ENCODE measurements at regions not wholly inside any gene's neighbourhood (a gene's known extent, or its start where the extent isn't known, plus 50 kb on each side); places are given as distances from the start of the nearest gene placed in this dataset.
"Not testable (repeated sequence)": the region's sequence is repeated elsewhere in the genome, so short reads cannot be mapped to it uniquely, and the experiment has no call there.

DNA sequence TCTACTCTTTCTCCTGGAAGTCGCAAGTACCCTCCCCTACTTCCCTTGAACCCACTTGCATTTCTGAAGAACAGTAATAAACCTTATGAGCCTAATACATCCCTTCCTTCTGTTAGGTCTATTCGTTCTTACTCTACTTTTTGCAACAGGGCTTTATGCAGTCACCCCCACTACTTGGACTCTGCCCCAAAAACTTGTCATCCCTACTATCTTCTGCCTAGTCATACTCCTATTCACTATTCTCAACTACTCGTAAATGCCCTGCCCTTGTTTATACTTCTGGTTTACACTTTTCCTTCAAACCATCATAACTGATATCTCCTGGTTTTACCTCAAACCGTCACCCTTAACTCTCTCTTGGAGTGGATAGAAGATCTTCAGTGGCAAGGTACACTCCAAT is 55.2 kb upstream of the SLIT2 start:
- no peak for DNase-seq (ENCODE audit: low read depth in 2 of 3, low spot score in 2 of 3)

DNA sequence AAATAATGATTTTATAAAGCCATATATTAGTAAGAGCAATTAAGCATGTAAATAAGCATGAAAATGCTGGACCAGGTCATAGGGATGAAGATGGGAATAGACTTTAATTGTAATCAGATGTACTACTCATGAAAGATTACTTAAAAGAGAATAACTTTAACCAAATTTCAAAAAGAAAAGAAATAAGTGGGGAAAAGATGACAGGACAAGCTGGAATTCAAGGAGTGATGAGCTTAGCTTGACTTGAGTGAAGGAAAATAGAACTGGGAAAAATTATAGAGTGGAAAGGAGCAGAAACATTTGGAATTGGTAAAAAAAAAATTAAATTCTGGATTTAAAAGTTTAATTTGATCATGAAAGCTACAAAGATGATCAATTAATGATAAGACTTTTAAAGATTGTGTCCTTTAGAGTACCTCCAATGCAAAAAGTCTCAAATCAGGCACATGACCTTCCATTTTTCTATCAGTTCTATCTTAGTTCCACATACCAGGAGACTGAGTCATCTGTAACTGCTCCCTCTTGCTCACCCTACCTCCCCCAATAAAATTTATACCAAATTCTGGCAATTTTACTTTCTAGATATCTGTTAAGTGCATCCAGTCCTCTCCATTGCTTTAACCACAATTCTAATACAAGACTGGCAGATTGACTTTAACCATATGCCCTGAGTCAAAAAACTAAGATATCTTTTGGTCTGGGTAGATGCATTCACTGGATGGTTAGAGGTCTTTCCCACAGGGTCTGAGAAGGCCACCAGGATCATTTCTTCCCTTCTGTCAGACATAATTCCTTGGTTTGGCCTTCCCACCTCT is 56.4 kb upstream of the SLIT2 start:
- no peak for DNase-seq (ENCODE audit: low read depth in 2 of 3, low spot score in 2 of 3)

DNA sequence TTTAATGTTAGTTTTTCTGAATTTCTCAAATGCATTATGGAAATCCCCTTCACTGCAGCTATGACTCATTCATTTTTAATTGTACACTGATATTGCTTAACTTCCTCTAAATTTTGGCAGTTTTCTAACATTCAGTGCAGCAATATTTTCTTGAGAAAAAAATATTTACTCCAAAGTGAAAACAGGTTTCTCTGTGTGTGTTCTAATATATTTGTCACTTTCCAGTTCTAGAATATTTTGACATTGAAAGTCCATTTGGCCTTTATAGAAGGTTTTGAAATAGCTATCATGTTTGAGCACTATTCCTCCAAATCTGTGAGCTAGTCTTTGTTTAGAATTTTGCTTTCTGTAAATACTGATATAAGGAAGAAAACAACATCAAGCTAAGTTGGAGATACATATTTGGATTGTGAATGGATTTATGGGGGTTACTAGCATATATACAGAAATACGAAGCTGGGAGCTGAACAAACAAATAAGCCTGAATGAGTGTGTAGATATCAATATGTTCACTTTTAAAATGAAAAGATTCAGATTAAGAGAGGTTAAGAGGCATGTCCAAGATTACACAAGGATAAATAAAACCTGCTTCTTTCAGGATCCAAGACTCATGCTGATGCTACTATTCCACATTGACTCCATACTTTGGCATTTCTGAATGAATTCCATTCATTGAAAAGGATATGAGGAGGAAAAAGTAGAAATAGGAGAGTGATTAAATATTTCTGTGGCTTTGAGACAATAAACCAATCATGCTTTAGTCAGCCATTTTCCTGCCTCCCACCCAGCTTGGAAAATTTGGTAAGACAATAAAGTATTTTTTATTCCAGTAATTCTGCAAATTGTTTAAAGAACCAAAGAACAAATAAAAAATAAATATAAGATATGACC is 57.3 kb upstream of the SLIT2 start:
- no peak for DNase-seq (ENCODE audit: low read depth in 2 of 3, low spot score in 2 of 3)

DNA sequence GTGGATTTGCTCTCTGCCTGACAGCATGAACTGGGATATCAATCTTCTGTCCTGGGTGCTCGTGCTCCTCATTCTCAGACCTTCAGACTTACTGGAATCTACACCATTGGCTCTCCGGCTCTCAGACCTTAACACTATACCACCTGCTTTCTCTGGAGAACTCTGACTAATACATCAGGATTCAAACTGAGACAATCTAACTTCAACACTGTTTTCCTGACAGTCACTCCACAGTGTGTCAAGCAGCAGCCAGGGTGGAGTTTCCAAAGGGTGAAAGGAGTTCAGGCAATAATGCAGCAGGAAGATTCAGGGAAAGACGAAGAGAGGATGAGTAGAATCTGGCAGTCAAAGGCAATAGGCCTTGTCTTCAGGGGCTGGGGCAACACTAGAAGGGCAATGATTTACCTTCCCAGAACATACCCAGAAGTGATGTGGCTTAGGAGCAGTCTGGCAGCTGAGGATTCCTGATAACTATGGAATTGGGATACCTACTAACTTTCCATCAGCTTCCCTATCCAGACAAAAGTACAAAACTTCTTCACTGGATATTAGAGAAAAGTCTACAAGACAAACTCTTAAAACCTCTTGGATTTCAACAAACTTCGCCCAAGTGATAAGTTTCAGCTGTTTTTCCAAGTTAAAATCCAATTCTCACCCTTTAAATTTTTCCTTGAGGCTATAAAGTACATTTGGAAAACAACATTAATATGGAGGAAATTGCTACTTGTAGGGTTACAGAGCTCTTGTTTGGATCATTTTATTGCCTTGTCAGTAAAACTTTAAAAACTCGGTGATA is 58.4 kb upstream of the SLIT2 start:
- DNase-seq (ENCODE audit: low read depth in 2 of 3, low spot score in 2 of 3): no peak

DNA sequence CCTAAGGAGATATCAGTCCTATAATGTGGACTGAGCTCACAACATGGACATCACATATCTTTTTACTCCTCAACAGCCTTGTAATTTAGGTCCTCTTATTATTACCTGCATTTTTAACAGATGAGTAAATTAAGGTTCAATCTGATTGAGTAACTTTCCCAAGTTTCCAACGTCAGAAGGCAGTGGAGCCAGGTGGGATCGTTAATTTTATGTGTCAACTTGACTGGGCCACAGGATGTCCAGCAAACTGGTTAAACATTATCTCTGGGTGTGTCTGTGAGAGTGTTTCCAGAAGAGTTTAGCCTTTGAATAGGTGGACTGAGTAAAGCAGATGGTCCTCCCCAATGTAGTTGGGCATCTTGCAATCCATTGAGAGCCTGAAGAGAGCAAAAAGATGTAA is 59.0 kb upstream of the SLIT2 start:
- DNase-seq (ENCODE audit: low read depth in 2 of 3, low spot score in 2 of 3): no peak

DNA sequence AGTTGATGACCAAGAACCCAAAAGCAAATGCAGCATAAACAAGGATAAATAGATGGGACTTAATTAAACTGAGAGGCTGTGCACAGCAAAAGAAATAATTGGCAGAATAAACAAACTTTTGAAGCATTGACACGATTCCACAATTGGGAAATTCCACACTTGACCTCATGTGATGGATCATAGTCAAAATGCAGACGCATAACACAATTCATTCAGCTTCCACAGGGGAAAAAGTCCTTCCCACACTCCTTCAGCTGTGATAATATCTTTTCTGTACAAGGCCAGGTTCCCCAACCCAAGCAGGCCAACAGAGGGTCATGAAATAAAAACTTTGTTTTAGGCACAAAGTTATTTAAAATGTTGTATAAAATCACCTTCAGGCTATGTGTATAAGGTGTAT is 66.6 kb upstream of the SLIT2 start:
- DNase-seq (ENCODE audit: low read depth in 2 of 3, low spot score in 2 of 3): no peak

DNA sequence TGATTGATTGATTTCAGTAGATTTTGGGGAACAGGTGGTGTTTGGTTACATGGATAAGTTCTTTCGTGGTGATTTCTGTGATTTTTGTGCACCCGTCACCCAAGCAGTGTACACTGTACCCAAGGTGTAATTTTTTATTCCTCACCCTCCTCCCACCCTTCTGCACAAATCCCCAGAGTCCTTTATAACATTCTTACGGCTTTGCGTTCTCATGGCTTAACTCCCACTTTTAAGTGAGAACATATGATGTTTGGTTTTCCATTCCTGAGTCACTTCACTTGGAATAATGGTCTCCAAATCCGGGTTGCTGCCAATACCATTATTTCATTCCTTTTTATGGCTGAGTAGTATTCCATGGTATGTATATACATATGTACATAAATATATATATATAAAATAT is 68.6 kb upstream of the SLIT2 start:
- DNase-seq (ENCODE audit: low read depth in 2 of 3, low spot score in 2 of 3): not testable (repeated sequence)

DNA sequence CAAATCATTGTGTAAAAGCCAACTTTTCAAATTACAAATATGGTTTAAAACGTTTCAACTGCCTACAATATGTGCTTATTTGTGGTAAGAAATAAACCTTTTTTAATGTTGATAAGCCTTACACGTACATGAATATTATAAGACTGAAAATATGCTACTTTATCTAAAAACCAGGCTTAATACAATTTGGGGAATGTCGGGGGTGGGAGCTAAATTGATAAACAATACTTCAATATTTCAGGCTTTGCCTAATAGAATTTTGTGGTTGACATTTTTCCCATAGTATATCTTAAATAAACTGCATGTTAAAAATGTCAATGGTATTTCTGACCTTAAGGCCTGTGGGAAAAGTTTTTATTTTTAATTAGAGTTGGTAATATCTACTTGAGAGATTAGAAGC is 69.8 kb upstream of the SLIT2 start:
- DNase-seq (ENCODE audit: low read depth in 2 of 3, low spot score in 2 of 3): no peak

DNA sequence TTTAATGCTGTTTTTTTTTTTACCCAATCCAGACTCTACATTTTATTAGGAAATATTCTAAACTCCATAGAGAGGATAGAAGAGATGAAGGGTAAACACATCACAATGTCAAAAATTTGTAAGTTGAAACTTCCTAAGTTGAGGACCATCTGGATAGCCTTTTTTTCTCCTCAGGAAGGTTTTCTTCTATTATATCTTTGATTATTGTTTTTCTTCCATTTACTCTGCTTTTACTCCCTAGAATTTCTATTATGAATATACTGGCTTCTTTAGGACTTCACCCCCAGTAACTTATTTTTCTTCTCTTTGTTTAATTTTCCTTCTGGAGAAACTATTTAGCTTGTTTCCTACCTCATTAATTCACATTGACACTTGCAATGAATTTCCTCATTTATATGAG is 71.2 kb upstream of the SLIT2 start:
- no peak for DNase-seq (ENCODE audit: low read depth in 2 of 3, low spot score in 2 of 3)

DNA sequence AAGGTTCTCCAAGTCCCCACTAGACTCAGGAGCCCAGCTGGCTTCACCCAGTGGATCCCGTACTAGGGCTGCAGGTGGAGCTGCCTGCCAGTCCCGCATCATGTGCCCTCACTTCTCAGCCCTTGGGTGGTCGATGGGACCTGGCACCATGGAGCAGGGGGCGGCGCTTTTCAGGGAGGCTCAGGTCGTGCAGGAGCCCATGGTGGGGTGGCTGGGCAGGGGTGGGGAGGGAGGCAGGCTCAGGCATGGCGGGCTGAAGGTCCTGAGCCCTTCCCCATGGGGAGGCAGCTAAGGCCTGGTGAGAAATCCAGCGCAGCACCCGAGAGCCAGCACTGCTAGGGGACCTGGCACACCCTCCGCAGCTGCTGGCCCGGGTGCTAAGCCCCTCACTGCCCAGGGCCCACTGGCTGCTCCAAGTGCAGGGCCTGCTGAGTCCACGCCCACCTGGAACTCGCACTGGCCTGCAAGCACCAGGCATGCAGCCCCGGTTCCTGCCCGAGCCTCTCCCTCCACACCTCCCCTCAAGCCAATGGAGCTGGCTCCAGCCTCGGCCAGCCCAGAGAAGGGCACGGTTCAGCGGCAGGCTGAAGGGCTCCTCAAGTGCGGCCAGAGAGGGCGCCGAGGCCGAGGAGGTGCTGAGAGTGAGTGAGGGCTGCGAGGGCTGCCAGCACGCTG is 72.7 kb upstream of the SLIT2 start:
- DNase-seq (ENCODE audit: low read depth in 2 of 3, low spot score in 2 of 3): no peak

DNA sequence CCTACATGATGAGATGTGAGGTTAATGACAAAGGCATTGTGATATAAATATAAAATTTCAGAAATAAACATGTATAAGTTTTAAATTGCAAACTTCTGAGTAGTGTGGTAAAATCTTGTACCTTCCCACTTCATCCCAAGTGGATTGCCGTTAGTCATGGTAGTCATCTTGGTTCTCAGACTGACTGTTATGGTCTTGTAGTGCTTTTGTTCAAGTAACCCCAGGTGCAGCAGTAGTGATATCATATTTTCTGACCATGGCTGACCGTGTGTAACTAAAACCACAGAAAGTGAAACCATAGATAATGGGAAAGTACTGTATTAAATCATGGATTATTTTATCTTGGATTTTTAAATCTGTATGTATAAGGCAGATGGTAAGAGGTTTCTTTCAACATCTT is 74.8 kb upstream of the SLIT2 start:
- DNase-seq (ENCODE audit: low read depth in 2 of 3, low spot score in 2 of 3): no peak

DNA sequence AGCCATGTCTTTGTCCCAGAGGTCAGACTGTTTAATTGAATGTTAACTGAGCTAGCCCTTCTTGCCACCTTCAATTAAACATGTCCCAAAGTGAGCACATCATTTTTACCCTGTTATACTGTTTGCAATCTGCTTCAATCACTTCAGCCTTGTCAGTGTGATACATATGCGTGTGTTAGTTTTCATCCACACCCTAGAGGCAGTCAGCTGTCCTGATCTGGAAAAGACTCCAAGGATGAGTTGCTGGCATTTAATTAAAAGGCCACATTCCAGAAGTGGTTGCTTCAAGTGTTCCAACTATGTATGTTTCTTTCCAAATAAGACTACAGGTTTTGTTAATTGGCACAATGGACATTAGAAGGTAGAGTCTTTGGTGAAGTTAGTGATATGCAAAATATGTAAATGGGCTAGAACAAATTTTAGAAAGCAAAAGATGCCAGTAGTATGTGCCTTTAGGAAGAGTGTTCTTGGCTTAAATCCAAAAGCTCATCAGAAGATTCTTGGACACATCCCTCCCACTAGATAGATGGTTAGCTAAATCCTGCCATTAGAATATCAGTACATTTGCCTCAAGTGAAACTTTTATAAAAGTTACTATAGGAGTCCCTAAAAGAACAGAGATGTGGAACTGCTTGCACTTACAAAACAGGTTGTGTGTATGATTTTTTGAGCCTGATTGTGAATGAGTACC is 79.5 kb upstream of the SLIT2 start:
- DNase-seq (ENCODE audit: low read depth in 2 of 3, low spot score in 2 of 3): no peak

DNA sequence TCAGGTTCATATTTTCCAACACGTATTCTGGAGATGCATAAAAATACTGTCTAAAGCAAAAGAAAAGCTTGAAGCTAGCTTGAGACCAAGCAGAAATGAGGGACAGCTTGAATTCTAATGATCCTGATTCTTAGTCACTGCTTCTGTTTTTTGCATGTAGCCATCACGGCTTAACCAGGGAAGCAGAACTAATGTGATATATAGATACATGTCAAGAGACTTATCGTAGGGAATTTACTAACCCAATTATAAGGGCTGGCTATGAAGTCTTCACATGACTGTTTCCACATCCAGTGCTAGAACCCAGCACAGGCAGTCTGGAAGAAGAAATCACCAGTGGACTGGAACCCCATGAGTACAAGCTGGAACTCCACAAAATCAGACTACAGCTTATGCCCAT is 85.2 kb upstream of the SLIT2 start:
- no peak for DNase-seq (ENCODE audit: low read depth in 2 of 3, low spot score in 2 of 3)

DNA sequence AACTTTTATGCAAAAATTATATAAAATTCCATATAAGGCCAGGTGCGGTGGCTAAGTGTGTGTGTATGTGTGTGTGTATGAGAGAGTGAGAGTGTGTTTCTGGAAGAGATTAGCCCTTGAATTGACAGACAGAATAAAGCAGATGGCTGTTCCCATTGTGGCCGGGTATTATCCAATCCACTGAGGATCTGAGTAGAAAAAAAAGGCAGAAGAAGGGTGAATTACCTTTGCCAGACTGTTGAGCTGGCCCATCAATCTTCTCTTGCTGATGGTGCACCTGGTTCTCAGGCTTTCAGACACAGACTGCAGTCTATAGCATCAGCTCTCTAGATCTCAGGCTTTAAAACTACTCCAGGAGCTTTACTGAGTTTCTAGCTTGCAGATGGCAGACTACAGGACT is 92.2 kb upstream of the SLIT2 start:
- no peak for DNase-seq (ENCODE audit: low read depth in 2 of 3, low spot score in 2 of 3)

DNA sequence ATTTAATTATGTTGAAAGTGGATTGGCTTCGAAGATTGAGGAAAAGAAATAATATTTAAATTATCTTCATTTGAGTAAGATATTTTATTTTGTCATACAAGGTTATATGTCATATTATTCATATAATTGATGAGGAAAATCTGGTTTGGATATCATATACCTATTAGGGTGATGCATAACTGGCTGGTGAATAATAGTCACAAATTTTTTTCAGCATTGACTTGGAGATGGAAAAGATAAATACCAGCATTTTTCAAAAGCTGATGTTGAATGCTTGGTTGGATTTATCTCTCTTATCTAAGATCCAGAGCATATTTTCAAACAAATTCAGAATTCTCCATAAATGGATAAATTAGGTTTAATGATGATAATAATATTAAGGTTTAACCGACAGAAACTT is 93.5 kb upstream of the SLIT2 start:
- DNase-seq (ENCODE audit: low read depth in 2 of 3, low spot score in 2 of 3): no peak

DNA sequence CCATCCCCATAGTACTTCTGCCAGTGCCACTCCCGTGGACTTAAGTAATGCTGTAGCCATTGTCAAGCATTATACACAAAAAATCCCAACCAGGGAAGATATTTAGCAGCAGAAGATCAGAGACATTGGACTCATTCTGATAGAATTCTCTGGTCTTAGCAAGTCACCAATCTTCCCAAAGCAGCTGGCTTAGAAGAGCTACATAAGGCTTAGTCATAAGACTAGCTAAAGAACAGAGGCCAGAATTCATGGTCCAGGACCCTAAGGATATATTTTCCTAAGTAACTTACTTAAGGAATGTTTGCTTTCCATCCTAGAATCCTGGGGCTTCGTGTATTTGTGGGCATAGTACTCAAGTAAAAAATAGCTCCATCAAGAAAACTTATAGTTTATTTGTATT is 100.3 kb upstream of the SLIT2 start:
- no peak for DNase-seq (ENCODE audit: low read depth in 2 of 3, low spot score in 2 of 3)

DNA sequence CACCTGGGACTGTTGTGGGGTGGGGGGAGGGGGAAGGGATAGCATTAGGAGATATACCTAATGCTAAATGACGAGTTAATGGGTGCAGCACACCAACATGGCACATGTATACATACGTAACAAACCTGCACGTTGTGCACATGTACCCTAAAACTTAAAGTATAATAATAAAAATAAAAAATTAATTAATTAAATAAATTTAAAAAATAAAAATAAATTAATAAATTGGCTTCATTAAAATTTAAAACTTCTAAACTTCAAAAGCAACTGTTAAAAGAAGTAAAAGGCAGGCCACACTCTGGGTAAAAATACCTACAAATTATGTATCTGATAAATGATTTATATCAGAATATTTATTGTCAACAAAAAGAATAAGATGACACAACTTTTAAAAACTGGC is 102.6 kb upstream of the SLIT2 start:
- not testable (repeated sequence) for DNase-seq (ENCODE audit: low read depth in 2 of 3, low spot score in 2 of 3)

DNA sequence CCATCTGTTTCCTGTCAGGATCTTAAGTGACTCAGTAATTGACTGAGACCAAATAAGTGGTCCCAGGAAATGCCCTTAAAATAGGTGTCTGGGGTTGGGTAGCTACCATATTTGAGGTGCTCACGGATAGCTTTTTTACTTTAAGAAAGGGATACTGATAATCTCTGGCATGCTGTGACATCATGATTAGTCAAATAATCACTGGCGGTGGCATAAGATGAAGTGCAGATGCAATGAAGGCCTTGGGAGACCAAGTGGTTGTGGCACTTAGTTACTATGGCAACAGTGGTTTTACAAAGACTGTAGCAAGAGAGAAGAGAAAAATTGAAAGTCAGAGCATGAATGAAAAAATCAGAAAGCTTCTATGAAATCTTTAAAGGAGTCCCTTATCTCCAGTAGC is 114.5 kb upstream of the SLIT2 start:
- no peak for DNase-seq (ENCODE audit: low read depth in 2 of 3, low spot score in 2 of 3)

DNA sequence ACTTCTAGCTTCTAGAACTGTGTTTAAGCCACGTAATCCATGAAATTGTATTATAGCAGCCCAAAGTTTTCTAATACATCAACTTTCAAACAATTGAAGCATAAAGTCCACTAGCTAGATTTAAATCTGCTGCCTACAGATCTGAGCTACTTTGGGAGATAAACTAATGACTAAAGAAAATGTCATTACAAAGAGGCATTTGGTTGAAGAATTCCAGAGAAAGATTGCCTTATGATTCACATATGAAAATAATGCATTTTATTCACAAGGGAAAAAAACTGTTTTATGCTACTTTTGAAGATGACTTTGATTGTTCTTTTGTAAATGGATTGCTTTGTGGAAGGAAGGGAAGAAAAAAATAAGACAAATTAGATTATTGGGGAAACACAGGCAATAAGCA is 124.1 kb upstream of the SLIT2 start:
- no peak for DNase-seq (ENCODE audit: low read depth in 2 of 3, low spot score in 2 of 3)

DNA sequence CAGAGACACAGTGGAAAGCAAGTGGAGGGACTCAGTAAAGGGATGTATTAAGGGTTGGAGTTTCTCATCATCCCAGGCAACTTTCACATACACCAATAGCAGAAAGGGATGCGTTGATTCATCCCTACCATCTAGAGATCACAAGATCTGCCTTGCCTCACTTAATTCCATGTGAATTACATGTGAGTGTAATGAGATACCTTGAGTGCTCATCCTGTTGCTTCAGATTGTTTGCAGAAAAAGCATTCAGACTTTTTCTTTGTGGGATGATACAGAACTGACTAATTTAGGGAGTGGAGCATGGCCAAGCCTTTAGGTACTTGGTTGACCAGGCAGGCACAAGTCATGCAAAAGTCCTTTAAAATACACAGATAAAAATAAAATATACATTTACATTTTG is 124.8 kb upstream of the SLIT2 start:
- no peak for DNase-seq (ENCODE audit: low read depth in 2 of 3, low spot score in 2 of 3)
